Muscle layer of colon (tissue), 2 donors: ENCODE measurements at regions not wholly inside any gene's neighbourhood (a gene's known extent, or its start where the extent isn't known, plus 50 kb on each side); places are given as distances from the start of the nearest gene placed in this dataset.

Source experiments
- H3K27ac ChIP-seq: one replicate; pipeline ENCODE4 v1.7.0; 2013; ENCODE audit warnings: low read depth, mild to moderate bottlenecking, low read length, moderate library complexity
- H3K27me3 ChIP-seq, 2 donors: one replicate each; pipeline ENCODE4 v1.7.0; 2013; ENCODE audit warnings: low read length in 2 of 2, mild to moderate bottlenecking in 2 of 2; ENCODE audit not compliant: insufficient read depth in 2 of 2, control insufficient read depth in 1 of 2
- H3K36me3 ChIP-seq: one replicate; pipeline ENCODE4 v1.7.0; 2013; ENCODE audit warnings: mild to moderate bottlenecking, low read length; ENCODE audit not compliant: insufficient read depth
- H3K4me1 ChIP-seq: one replicate; pipeline ENCODE4 v1.7.0; 2013; ENCODE audit warnings: mild to moderate bottlenecking, low read length; ENCODE audit not compliant: insufficient read depth
- H3K4me3 ChIP-seq, 2 donors: one replicate each; pipeline ENCODE4 v1.7.0; 2013; ENCODE audit warnings: low read length in 2 of 2, low read depth in 1 of 2, mild to moderate bottlenecking in 1 of 2, moderate library complexity in 1 of 2
- H3K9ac ChIP-seq: one replicate; pipeline ENCODE4 v1.7.0; 2013; ENCODE audit warnings: low read length
- H3K9me3 ChIP-seq: one replicate; pipeline ENCODE4 v1.7.0; 2013; ENCODE audit warnings: mild to moderate bottlenecking, low read length
- donor health status: abdominal sarcoma.
- donor health status: Adenocarcinoma of cecum.

GRCh38 chr2:147374423-147374811 is 470.4 kb upstream of the ACVR2A start:
- Histone ChIP-seq H3K9me3 (no peaks in the 10 kb centered on the region), H3K9ac (no peak overlapping the region), H3K4me3 (no peak overlapping the region), H3K4me1 (peaks cover 18% of the 10 kb centered on the region), H3K27ac (no peak overlapping the region), H3K27me3 (no peaks in the 10 kb centered on the region), H3K36me3 (no peaks in the 10 kb centered on the region)

- H3K4me1 ChIP-seq = peaks cover 18% of the 10 kb centered on the region
- no peaks in the 10 kb centered on the region for H3K9me3 ChIP-seq
- H3K27me3 ChIP-seq = no peaks in the 10 kb centered on the region
- H3K27ac ChIP-seq = no peak overlapping the region
- H3K9ac ChIP-seq = no peak overlapping the region
- no peak overlapping the region for H3K4me3 ChIP-seq
- H3K36me3 ChIP-seq = no peaks in the 10 kb centered on the region
Measured at GRCh38 chr2:147373800-147374422, 470.9 kb upstream of the ACVR2A start.

- Histone ChIP-seq H3K36me3 (no peaks in the 10 kb centered on the region), H3K9ac (no peak overlapping the region), H3K27ac (no peak overlapping the region)
Measured at GRCh38 chr2:147368306-147368705, 476.5 kb upstream of the ACVR2A start.

GRCh38 chr2:147366279-147366678 is 478.6 kb upstream of the ACVR2A start:
- no peak overlapping the region for H3K9ac ChIP-seq

More at GRCh38 chr2:147368306-147368705, 476.5 kb upstream of the ACVR2A start:
- no peaks in the 10 kb centered on the region for H3K9me3 ChIP-seq
- H3K27me3 ChIP-seq = no peaks in the 10 kb centered on the region
- H3K4me1 ChIP-seq = peaks cover 4% of the 10 kb centered on the region
- no peak overlapping the region for H3K4me3 ChIP-seq

GRCh38 chr2:147365622-147366021 is 479.2 kb upstream of the ACVR2A start:
- no peak overlapping the region for H3K4me3 ChIP-seq
- no peaks in the 10 kb centered on the region for H3K27me3 ChIP-seq
- H3K9me3 ChIP-seq = no peaks in the 10 kb centered on the region
- H3K9ac ChIP-seq = no peak overlapping the region
- H3K27ac ChIP-seq = no peak overlapping the region
- no peaks in the 10 kb centered on the region for H3K36me3 ChIP-seq
- no peaks in the 10 kb centered on the region for H3K4me1 ChIP-seq

More at GRCh38 chr2:147366279-147366678, 478.6 kb upstream of the ACVR2A start:
- Histone ChIP-seq H3K9me3 (no peaks in the 10 kb centered on the region), H3K36me3 (no peaks in the 10 kb centered on the region), H3K4me3 (no peak overlapping the region), H3K4me1 (no peaks in the 10 kb centered on the region), H3K27me3 (no peaks in the 10 kb centered on the region), H3K27ac (no peak overlapping the region)

GRCh38 chr2:147364597-147364996 is 480.2 kb upstream of the ACVR2A start:
- Histone ChIP-seq H3K36me3 (no peaks in the 10 kb centered on the region), H3K9ac (no peak overlapping the region), H3K27ac (no peak overlapping the region), H3K9me3 (no peaks in the 10 kb centered on the region), H3K27me3 (no peaks in the 10 kb centered on the region), H3K4me1 (no peaks in the 10 kb centered on the region), H3K4me3 (peak overlapping the region in 1 of 2 donors; percentile 16)

- H3K27ac ChIP-seq = no peak overlapping the region
- no peak overlapping the region for H3K4me3 ChIP-seq
- H3K36me3 ChIP-seq = no peaks in the 10 kb centered on the region
- H3K27me3 ChIP-seq = no peaks in the 10 kb centered on the region
- H3K9me3 ChIP-seq = no peaks in the 10 kb centered on the region
- H3K4me1 ChIP-seq = no peaks in the 10 kb centered on the region
- no peak overlapping the region for H3K9ac ChIP-seq
Measured at GRCh38 chr2:147363181-147363580, 481.6 kb upstream of the ACVR2A start.

- Histone ChIP-seq H3K27ac (no peak overlapping the region), H3K4me3 (no peak overlapping the region), H3K9ac (no peak overlapping the region), H3K36me3 (no peaks in the 10 kb centered on the region), H3K9me3 (no peaks in the 10 kb centered on the region), H3K4me1 (no peaks in the 10 kb centered on the region), H3K27me3 (no peaks in the 10 kb centered on the region)
Measured at GRCh38 chr2:147358375-147358774, 486.5 kb upstream of the ACVR2A start.

- no peaks in the 10 kb centered on the region for H3K36me3 ChIP-seq
- no peaks in the 10 kb centered on the region for H3K4me1 ChIP-seq
- no peaks in the 10 kb centered on the region for H3K27me3 ChIP-seq
- no peak overlapping the region for H3K9ac ChIP-seq
- no peak overlapping the region for H3K4me3 ChIP-seq
- no peaks in the 10 kb centered on the region for H3K9me3 ChIP-seq
- H3K27ac ChIP-seq = no peak overlapping the region
Measured at GRCh38 chr2:147356157-147356556, 488.7 kb upstream of the ACVR2A start.

GRCh38 chr2:147355706-147356105 is 489.1 kb upstream of the ACVR2A start:
- H3K9ac ChIP-seq = no peak overlapping the region
- no peaks in the 10 kb centered on the region for H3K27me3 ChIP-seq
- H3K9me3 ChIP-seq = no peaks in the 10 kb centered on the region
- H3K4me1 ChIP-seq = no peaks in the 10 kb centered on the region
- H3K36me3 ChIP-seq = no peaks in the 10 kb centered on the region
- H3K4me3 ChIP-seq = no peak overlapping the region
- no peak overlapping the region for H3K27ac ChIP-seq

GRCh38 chr2:147353072-147353381 is 491.8 kb upstream of the ACVR2A start:
- Histone ChIP-seq H3K36me3 (no peaks in the 10 kb centered on the region), H3K9ac (no peak overlapping the region), H3K27ac (no peak overlapping the region), H3K9me3 (no peaks in the 10 kb centered on the region), H3K4me3 (no peak overlapping the region), H3K27me3 (no peaks in the 10 kb centered on the region), H3K4me1 (no peaks in the 10 kb centered on the region)

GRCh38 chr2:147352264-147353071 is 492.4 kb upstream of the ACVR2A start:
- Histone ChIP-seq H3K9ac (no peak overlapping the region), H3K4me1 (no peaks in the 10 kb centered on the region), H3K27ac (no peak overlapping the region), H3K4me3 (no peak overlapping the region), H3K36me3 (no peaks in the 10 kb centered on the region), H3K9me3 (no peaks in the 10 kb centered on the region), H3K27me3 (no peaks in the 10 kb centered on the region)
